ENCODE measurements at regions not wholly inside any gene's neighbourhood (a gene's known extent, or its start where the extent isn't known, plus 50 kb on each side); places are given as distances from the start of the nearest gene placed in this dataset.

GRCh38 chr13:90526711-90527110 is 820.8 kb upstream of the MIR17HG start:
- no peak for DNase-seq (ENCODE audit: low spot score)
- ATAC-seq: no peak

- no peak for ATAC-seq
- no peak for DNase-seq (ENCODE audit: low spot score)
Observed at GRCh38 chr13:90531744-90532143, 815.7 kb upstream of the MIR17HG start.

DNA sequence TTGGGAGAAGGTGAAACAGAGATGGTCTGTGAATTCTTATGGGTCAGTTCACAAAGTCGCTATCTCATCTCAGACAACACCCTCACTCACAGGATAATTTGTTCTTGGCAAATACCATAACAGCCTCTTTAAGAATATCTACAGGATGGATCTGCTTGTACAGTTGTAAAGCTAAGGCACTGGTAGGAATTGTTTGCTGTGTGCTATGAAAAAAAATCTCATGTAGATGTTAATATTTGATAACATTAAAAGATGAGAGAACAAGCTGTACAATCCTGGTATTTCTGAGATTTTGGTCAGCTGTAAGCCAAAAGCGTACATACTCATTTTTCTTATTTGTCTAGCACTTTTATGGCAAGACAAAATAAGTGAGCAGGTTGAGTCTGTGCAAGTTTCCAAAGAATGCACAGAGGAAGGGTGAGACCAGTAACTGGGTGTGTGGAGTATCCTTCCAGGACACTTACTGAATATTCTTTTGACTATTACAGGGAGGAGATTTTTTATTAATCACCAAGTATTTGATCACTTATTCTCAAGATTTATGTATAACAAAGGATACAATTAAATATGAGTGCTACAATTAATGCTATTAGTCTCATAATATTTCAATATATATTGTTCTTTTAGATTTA is 814.5 kb upstream of the MIR17HG start:
- no peak for DNase-seq (ENCODE audit: low spot score)

DNA sequence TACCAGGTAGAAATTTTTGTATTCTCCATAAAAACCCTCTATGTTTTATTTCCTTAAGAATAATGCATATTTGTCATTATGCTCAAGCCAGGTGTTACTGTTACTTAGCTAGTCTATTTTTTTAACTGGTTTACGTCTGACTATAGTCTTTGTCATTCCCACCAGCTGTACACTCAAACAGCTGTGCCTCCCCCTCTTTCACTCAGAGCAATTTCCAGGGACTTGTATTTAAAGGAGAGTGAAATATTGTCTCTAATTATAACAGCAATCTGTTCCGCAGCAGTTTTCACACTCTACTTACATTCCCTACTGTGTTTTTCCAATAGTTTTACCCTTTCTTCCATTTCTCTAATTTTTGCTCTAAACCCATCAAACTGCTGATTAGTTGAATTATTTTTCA is 813.6 kb upstream of the MIR17HG start:
- ATAC-seq (no peak), DNase-seq (ENCODE audit: low spot score) (no peak)

More for the DNA sequence above, 814.5 kb upstream of the MIR17HG start:
- no peak for ATAC-seq

GRCh38 chr13:90534617-90535370 is 812.7 kb upstream of the MIR17HG start:
- ATAC-seq (no peak), DNase-seq (ENCODE audit: low spot score) (no peak)

- ATAC-seq (no peak), DNase-seq (ENCODE audit: low spot score) (no peak)
Observed at GRCh38 chr13:90535421-90535820, 812.1 kb upstream of the MIR17HG start.

GRCh38 chr13:90538063-90538462 is 809.4 kb upstream of the MIR17HG start:
- ATAC-seq (no peak), DNase-seq (ENCODE audit: low spot score) (no peak)

DNA sequence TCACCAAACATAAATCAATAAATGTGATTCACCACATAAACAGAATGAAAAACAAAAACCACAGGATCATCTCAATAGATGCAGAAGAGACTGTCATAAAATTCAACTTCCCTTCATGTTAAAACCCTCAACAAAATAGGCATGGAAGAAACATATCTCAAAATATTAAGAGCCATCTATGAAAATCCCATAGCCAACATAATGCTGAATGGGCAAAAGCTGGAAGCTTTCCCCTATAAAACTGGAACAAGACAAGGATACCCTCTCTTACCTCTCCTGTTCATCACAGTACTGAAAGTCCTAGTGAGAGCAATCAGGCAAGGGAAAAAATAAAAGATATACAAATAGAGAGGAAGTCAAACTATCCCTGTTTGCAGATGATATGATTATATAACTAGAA is 806.1 kb upstream of the MIR17HG start:
- DNase-seq (ENCODE audit: low spot score) (no peak), ATAC-seq (no peak)

DNA sequence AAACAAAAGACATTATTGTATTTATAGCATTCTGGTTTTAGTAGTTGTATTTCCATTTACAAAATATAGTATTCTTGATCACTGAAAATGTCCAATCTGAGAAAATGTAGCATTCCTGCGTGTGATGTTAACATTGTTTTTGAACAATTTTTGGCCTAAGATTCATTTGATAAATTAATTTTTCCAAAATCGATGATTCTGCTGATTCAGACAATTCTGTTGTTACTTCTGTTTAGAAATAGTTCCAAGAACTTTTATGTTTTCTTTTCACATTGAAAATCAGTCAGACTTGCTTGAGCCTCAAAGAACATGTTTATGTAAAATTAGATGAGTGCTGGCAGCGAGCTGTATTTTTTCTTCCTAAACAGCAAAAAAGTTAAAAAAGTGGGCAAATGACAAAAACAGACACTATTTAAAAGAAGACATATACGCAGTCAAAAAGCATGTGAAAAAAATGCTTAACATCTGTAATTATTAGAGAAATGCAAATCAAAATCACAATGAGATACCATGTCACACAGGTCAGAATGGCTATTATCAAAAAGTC is 804.5 kb upstream of the MIR17HG start:
- DNase-seq (ENCODE audit: low spot score): no peak
- ATAC-seq: no peak

GRCh38 chr13:90545070-90545840 is 802.2 kb upstream of the MIR17HG start:
- ATAC-seq: no peak

DNA sequence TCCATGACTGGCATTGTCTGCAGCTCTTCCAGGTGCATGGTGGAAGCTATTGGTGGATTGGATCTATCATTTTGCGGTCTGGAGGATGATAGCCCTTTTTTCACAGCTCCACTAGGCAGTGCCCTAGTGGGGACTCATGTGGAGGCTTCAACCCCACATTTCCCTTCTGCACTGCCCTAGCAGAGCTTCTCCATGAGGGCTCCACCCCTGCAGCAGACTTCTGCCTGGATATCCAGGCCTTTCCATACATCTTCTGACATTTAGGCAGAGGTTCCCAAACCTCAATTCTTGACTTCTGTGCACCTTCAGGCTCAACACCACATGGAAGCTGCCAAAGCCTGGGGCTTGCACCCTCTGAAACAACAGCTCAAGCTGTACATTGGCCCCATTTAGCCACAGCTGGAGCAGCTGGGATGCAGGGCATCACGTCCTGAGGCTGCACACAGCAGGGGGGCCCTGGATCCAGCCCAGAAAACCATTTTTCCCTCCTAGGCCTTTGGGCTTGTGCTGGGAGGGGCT is 800.2 kb upstream of the MIR17HG start:
- ATAC-seq (no peak), DNase-seq (ENCODE audit: low spot score) (no peak)

More at GRCh38 chr13:90545070-90545840, 802.2 kb upstream of the MIR17HG start:
- DNase-seq (ENCODE audit: low spot score): no peak

DNA sequence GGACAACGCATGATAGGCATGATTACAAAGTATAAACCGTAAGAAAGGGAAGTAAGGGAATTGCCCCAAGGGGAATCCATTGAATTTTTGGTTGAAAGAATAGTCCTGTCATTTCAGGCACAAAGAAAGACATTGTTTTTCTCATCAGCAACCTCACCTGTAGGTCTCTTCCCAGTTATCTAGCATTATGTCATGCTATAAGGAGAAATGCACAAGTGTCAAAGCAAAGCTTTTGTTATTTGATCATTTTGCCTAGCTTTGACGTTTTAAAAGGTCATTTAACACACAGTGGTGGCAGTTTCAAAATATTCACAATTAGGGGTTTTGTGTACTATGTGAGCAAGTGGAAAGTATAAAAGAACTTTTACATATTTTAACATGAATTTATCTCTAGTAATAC is 796.2 kb upstream of the MIR17HG start:
- ATAC-seq (no peak), DNase-seq (ENCODE audit: low spot score) (no peak)

DNA sequence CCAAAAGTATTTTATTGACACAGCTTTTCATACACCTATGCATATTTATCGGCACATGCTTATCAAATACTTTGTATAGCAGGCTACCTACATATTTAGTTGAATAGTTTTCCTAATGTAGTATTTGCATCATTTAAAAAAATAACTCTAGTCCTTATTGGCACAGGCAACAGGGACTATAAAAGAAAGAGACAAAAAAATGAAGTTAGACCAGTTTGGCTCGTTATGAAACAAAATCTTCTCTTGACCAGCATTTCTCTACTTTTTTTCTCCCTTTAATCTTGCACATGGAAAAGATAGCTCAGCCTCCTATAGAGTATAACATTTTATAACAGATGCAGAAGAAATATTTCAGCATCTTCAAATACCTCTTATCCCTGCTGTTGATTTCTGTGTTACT is 794.8 kb upstream of the MIR17HG start:
- ATAC-seq (no peak), DNase-seq (ENCODE audit: low spot score) (no peak)

DNA sequence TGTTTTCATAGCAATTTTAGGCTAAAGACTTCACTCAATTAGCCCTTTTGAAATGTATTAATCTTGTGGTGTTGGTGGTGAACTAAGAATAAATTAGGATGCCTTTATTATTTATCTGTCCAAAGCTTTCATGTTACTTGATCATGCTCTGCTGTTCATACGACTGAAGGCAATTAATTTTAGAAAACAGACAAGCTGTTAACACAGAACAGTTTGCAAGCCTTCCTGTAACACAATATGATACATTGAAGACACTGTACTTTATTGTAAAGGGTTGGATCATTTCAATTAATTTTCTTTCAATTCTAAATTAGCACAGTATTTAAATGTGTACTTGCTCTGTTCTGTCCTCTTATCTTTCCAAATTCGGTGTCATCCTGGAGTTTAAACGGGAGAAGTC is 794.3 kb upstream of the MIR17HG start:
- ATAC-seq (no peak), DNase-seq (ENCODE audit: low spot score) (no peak)

- ATAC-seq (no peak), DNase-seq (ENCODE audit: low spot score) (no peak)
Observed at GRCh38 chr13:90557626-90558025, 789.9 kb upstream of the MIR17HG start.

DNA sequence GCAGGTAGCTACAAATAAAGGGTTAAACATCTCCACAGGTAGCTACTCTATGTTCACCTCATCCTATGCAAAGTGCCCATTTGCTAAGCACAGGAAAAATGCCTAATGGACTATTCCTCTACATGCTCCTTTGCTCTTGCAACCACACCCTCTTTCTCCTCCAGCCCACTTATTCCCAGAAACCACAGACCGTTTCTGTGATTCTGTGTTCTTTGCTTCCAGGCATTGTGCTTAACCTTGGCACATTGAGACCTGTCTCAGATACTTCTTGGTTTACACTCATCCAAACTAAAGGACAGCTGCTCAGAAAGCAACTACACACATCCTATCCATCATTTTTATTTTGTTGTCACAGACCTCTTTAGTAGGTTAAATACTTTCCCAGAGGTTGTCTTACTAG is 785.0 kb upstream of the MIR17HG start:
- DNase-seq (ENCODE audit: low spot score): no peak

GRCh38 chr13:90564096-90564495 is 783.4 kb upstream of the MIR17HG start:
- no peak for DNase-seq (ENCODE audit: low spot score)
- ATAC-seq: no peak

More for the DNA sequence above, 785.0 kb upstream of the MIR17HG start:
- ATAC-seq: no peak

- ATAC-seq (no peak), DNase-seq (ENCODE audit: low spot score) (no peak)
Observed at GRCh38 chr13:90564566-90564965, 782.9 kb upstream of the MIR17HG start.

DNA sequence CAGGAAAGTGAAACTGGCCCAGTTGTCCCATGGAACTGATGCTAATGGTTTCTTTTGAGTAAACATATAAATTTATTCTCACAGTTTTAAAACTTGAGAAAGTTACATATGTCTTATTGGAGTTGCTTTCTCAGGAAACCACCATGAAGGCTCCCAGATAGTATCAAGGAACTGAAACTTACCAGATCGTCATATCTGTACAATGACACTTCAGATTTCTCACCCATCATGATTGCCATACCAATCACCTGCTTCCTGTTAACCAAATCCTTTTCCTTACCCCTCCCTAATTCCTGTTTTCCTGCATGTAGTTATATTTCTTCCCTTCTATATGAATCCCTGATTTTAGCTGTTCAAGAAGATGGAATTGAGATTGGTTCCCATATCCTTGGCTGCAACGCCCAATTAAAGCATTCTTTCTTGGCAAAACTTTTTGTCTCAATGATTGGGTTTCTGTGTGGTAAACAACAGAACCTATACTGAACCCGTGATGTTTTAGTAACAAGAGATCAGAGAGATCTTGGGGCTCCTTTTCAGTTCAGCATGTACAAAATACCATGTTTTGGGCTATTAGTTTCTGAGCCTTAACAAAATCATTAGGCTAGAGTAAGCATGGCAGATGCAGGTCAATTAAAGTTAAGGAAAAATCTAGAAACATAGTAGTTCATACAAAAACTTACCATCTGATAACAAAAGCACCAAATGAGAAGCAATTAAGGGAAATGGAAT is 781.3 kb upstream of the MIR17HG start:
- no peak for DNase-seq (ENCODE audit: low spot score)
- ATAC-seq: no peak

- ATAC-seq: no peak
- DNase-seq (ENCODE audit: low spot score): no peak
Observed at GRCh38 chr13:90568165-90568564, 779.3 kb upstream of the MIR17HG start.

- ATAC-seq (no peak), DNase-seq (ENCODE audit: low spot score) (no peak)
Observed at GRCh38 chr13:90576067-90576466, 771.4 kb upstream of the MIR17HG start.

Data from left lobe of liver (tissue), 2 donors.